K562 (cell line): ENCODE measurements at regions not wholly inside any gene's neighbourhood (a gene's known extent, or its start where the extent isn't known, plus 50 kb on each side); places are given as distances from the start of the nearest gene placed in this dataset.

Source experiments
- ATAC-seq: fragments of 200-7000 bp; cut with Tn5 transposase; 3 replicates; pipeline ENCODE4 v1.9.1; 2020; ENCODE audit warnings: moderate library complexity
- BruUV-seq: library from RNA; stranded (reverse); fragments of 400-500 nt; replicated peaks from 2 replicates; lab custom pipeline; 2021; lab: Mats Ljungman, UMichigan
- CTCF ChIA-PET: fragments of 300-600 bp; formaldehyde crosslinking; extraction: SDS; loops from one replicate; lab custom pipeline; 2021; ENCODE audit warnings: low intra/inter-chr PET ratio; lab: Yijun Ruan, JAX
- POLR2A ChIA-PET: fragments of 300-600, 350-650 bp; sonication (Branson Sonifier 250); formaldehyde crosslinking; extraction: SDS; loops from one replicate; lab custom pipeline; 2021; ENCODE audit warnings: antibody characterized with exemption, inconsistent platforms; lab: Yijun Ruan, JAX
- DNase-seq, 4 experiments: peaks; one replicate each; pipeline versions ENCODE4 v3.0.0 to v3.0.0-alpha.2; 2011 to 2018; ENCODE audit warnings: low spot score in 3 of 4, mixed read lengths in 3 of 4; ENCODE audit errors: extremely low read depth in 1 of 4
- FAIRE-seq: peaks from 2 replicates; lab custom pipeline; 2011; peaks lifted over from hg19 to GRCh38; lab: Jason Lieb, UNC
- H2AFZ ChIP-seq: 2 replicates; pipeline ENCODE4 v1.6.0; 2011; ENCODE audit warnings: low read depth, low read length, control low read depth, inconsistent platforms
- H3K27ac ChIP-seq: fragments of 200-600 bp; 3 replicates; pipeline ENCODE4 v1.8.0; 2011; ENCODE audit warnings: low read depth, mild to moderate bottlenecking, control low read depth, inconsistent platforms, low read length, moderate library complexity, mixed read lengths; ENCODE audit errors: extremely low read depth
- H3K27me3 ChIP-seq, 2 experiments: fragments of 300-600 bp in 1 of 2; 2 replicates in 1 of 2; 3 replicates in 1 of 2; pipeline versions ENCODE4 v1.6.0 to v1.8.0; 2011; ENCODE audit warnings: inconsistent platforms in 2 of 2, low read length in 2 of 2, mild to moderate bottlenecking in 1 of 2, mixed read lengths in 1 of 2, moderate library complexity in 1 of 2; ENCODE audit not compliant: control insufficient read depth in 2 of 2, insufficient read depth in 2 of 2
- H3K36me3 ChIP-seq: fragments of 300-600 bp; 3 replicates; pipeline ENCODE4 v1.8.0; 2011; ENCODE audit warnings: mild to moderate bottlenecking, low read length, inconsistent platforms; ENCODE audit not compliant: control insufficient read depth, insufficient read depth
- H3K4me1 ChIP-seq, 2 experiments: fragments of 200-600 bp in 1 of 2; replicated peaks in 1 of 2; 2 replicates in 1 of 2; 3 replicates in 1 of 2; pipeline versions ENCODE4 v1.5.1 to v1.8.0; 2011; ENCODE audit warnings: inconsistent platforms in 2 of 2, low read length in 2 of 2, mild to moderate bottlenecking in 1 of 2, mixed read lengths in 1 of 2, moderate library complexity in 1 of 2; ENCODE audit not compliant: control insufficient read depth in 2 of 2, insufficient read depth in 2 of 2
- H3K4me2 ChIP-seq: 2 replicates; pipeline ENCODE4 v1.6.1; 2011; ENCODE audit warnings: low read length, control low read depth, inconsistent platforms, mixed read lengths; ENCODE audit not compliant: insufficient read depth
- H3K4me3 ChIP-seq: fragments of 200-600 bp; sonication (generic), shearing (Covaris generic); 2 replicates; pipeline ENCODE4 v1.5.1; 2016; ENCODE audit warnings: control low read depth, inconsistent platforms
- H3K79me2 ChIP-seq: fragments of 200-600 bp; 3 replicates; pipeline ENCODE4 v1.8.0; 2011; ENCODE audit warnings: low read length, inconsistent platforms; ENCODE audit not compliant: control insufficient read depth, insufficient read depth
- H3K9ac ChIP-seq, 2 experiments: 2 replicates each; pipeline versions ENCODE4 v1.6.0 to v1.6.1; 2011; ENCODE audit warnings: low read depth in 2 of 2, low read length in 2 of 2, control low read depth in 1 of 2, inconsistent platforms in 1 of 2, mild to moderate bottlenecking in 1 of 2, mixed read lengths in 1 of 2; ENCODE audit not compliant: insufficient read depth in 1 of 2
- H3K9me1 ChIP-seq: one replicate; pipeline ENCODE4 v1.6.0; 2011; ENCODE audit warnings: inconsistent platforms, mild to moderate bottlenecking, low read length, moderate library complexity; ENCODE audit not compliant: control insufficient read depth, insufficient read depth
- H3K9me3 ChIP-seq: replicated peaks from 2 replicates; pipeline ENCODE4 v1.5.1; 2011; ENCODE audit warnings: low read depth, low read length, inconsistent platforms; ENCODE audit not compliant: control insufficient read depth, insufficient read depth
- H4K20me1 ChIP-seq: replicated peaks from 2 replicates; pipeline ENCODE4 v1.6.1; 2011; ENCODE audit warnings: low read length, inconsistent platforms, mixed read lengths; ENCODE audit not compliant: control insufficient read depth, insufficient read depth
- BCLAF1 ChIP-seq, 2 experiments: fragments of 450-650 bp in 1 of 2; IDR thresholded peaks; 2 replicates each; pipeline ENCODE4 v1.6.1; 2011 to 2017; ENCODE audit warnings: low read depth in 2 of 2, antibody characterized with exemption in 1 of 2, borderline replicate concordance in 1 of 2, low read length in 1 of 2, mild to moderate bottlenecking in 1 of 2, mixed read lengths in 1 of 2; ENCODE audit not compliant: control insufficient read depth in 1 of 2
- DDX20 ChIP-seq: fragments of 450-650 bp; IDR thresholded peaks from 2 replicates; pipeline ENCODE4 v1.6.1; 2016; ENCODE audit warnings: missing genetic modification characterization, low read depth, mild to moderate bottlenecking, missing compliant biosample characterization, moderate library complexity
- GTF2E2 ChIP-seq: fragments of 200-800 bp; sonication (Bioruptor generic); IDR thresholded peaks from 2 replicates; pipeline ENCODE4 v1.6.1; 2016; ENCODE audit warnings: missing genetic modification characterization, missing compliant biosample characterization
- MED1 ChIP-seq: sonication (generic); formaldehyde crosslinking; IDR thresholded peaks from 2 replicates; pipeline ENCODE4 v1.8.1; 2023; ENCODE audit warnings: missing genetic modification reagents, borderline replicate concordance
- POLR2AphosphoS5 ChIP-seq: IDR thresholded peaks from 2 replicates; pipeline ENCODE4 v1.6.1; 2011; ENCODE audit warnings: mild to moderate bottlenecking, low read depth, low read length, moderate library complexity; ENCODE audit not compliant: control insufficient read depth, insufficient read depth
- ZNF778 ChIP-seq: fragments of 450-650 bp; formaldehyde crosslinking; IDR thresholded peaks from 2 replicates; pipeline ENCODE4 v1.4.0; 2020; ENCODE audit warnings: mild to moderate bottlenecking, moderate library complexity
- WGBS: fragments of 100-300 bp; shearing (Covaris generic); methylation state at CpG from one replicate; pipeline ENCODE4 v1.1.6; 2016; ENCODE audit warnings: low coverage, mixed read lengths; ENCODE audit not compliant: insufficient coverage; ENCODE audit errors: missing lambda C conversion rate; 5-methylcytosine and 5-hydroxymethylcytosine counted together
- in situ Hi-C: fragments of 300-500 bp; cut with MboI; formaldehyde crosslinking; loops from 4 replicates; pipeline ENCODE4 v1.15.0; 2018; ENCODE audit warnings: inconsistent platforms, mixed read lengths
- intact Hi-C: fragments of 100-400 bp; cut with micrococcal nuclease; formaldehyde crosslinking; loops from 2 replicates; pipeline ENCODE4 v1.14.2; 2022

- DNase-seq: no peak
- Histone ChIP-seq H3K36me3 (no peaks in the 10 kb centered on the region), H3K4me3 (no peak overlapping the region), H3K27me3 (peaks cover 7 to 13% of the 10 kb centered on the region in 2 experiments; a peak in 3 of 5 replicates), H3K9me1 (no peaks in the 10 kb centered on the region), H3K27ac (no peak overlapping the region), H4K20me1 (no peaks in the 10 kb centered on the region), H3K9me3 (no peaks in the 10 kb centered on the region), H3K4me2 (no peak overlapping the region), H2AFZ (no peak overlapping the region), H3K4me1 (peaks cover 0 to 9% of the 10 kb centered on the region in 2 experiments; a peak in 2 of 5 replicates), H3K9ac (no peak overlapping the region), H3K79me2 (no peaks in the 10 kb centered on the region)
- CTCF ChIA-PET: no interaction called here
- in situ Hi-C loops (no loop called here), intact Hi-C loops (no loop called here)
- 0% methylated on average over 1 of the region's 1 CpG for WGBS
- TF ChIP-seq GTF2E2 (tag) (no peak), DDX20 (tag) (no peak), POLR2AphosphoS5 (no peak), ZNF778 (no peak), MED1 (no peak), BCLAF1 (IDR thresholded peaks at IDR 0.05; ENCODE audit: borderline replicate concordance in 1 of 2, control insufficient read depth in 1 of 2, low read depth in 2 of 2, low read length in 1 of 2) (no peak)
- FAIRE-seq: no peak
- POLR2A ChIA-PET: interaction anchor here (0.7 kb wide), 1 partner anchor 9 kb away, joined by 7 read pairs; no protein-coding TSS in a partner anchor
- no TSS peak for BruUV-seq
- ATAC-seq: no peak
These were observed 81.4 kb upstream of the IGFBP7 start for GRCh38 chr4:57191523-57192034.
